Caco-2 (cell line): ENCODE measurements at regions not wholly inside any gene's neighbourhood (a gene's known extent, or its start where the extent isn't known, plus 50 kb on each side); places are given as distances from the start of the nearest gene placed in this dataset.

ENCODE experiments used
- BruUV-seq: library from RNA; stranded (reverse); fragments of 400-500 nt; replicated peaks from 2 replicates; lab custom pipeline; 2021; lab: Mats Ljungman, UMichigan
- CTCF ChIA-PET: fragments of 300-600 bp; sonication (Branson Sonifier 250); formaldehyde crosslinking; loops from one replicate; lab custom pipeline; 2022; ENCODE audit warnings: antibody characterized with exemption; lab: Charles Lee
- POLR2A ChIA-PET: fragments of 300-600 bp; sonication (Branson Sonifier 250); formaldehyde crosslinking; loops from one replicate; lab custom pipeline; 2022; ENCODE audit warnings: antibody characterized with exemption; lab: Charles Lee
- DNase-seq, 2 experiments: peaks; one replicate each; pipeline versions ENCODE4 v3.0.0 to v3.0.0-alpha.2; 2020 to 2022
- H3K27me3 ChIP-seq: replicated peaks from 2 replicates; pipeline ENCODE4 v1.6.0; 2011; ENCODE audit warnings: low read length; ENCODE audit not compliant: control insufficient read depth, insufficient read depth
- H3K36me3 ChIP-seq: 2 replicates; pipeline ENCODE4 v1.5.1; 2011; ENCODE audit warnings: low read length; ENCODE audit not compliant: control insufficient read depth, insufficient read depth
- H3K4me1 ChIP-seq: fragments of 250-450 bp; sonication (Bioruptor Pico); 2 replicates; pipeline ENCODE4 v1.5.1; 2020; ENCODE audit warnings: mild to moderate bottlenecking
- H3K4me3 ChIP-seq: 2 replicates; pipeline ENCODE4 v1.5.1; 2011; ENCODE audit warnings: low read depth, mild to moderate bottlenecking, control low read depth, low read length
- H3K9me3 ChIP-seq: fragments of 250-450 bp; sonication (Bioruptor Pico); 2 replicates; pipeline ENCODE4 v1.5.1; 2020; ENCODE audit warnings: mild to moderate bottlenecking, moderate library complexity
- H3K27ac Mint-ChIP-seq: one replicate; pipeline ENCODE4 v1.8.0; 2022; ENCODE audit warnings: mixed read lengths; ENCODE audit not compliant: unreplicated experiment
- H3K27me3 Mint-ChIP-seq: one replicate; pipeline ENCODE4 v1.8.0; 2022; ENCODE audit warnings: mixed read lengths; ENCODE audit not compliant: insufficient read depth, unreplicated experiment
- H3K36me3 Mint-ChIP-seq: one replicate; pipeline ENCODE4 v1.8.0; 2022; ENCODE audit warnings: mild to moderate bottlenecking, mixed read lengths; ENCODE audit not compliant: insufficient read depth, unreplicated experiment
- H3K4me1 Mint-ChIP-seq: one replicate; pipeline ENCODE4 v1.8.0; 2022; ENCODE audit warnings: low read depth, mixed read lengths; ENCODE audit not compliant: unreplicated experiment
- H3K4me3 Mint-ChIP-seq: one replicate; pipeline ENCODE4 v1.8.0; 2022; ENCODE audit warnings: mild to moderate bottlenecking, moderate library complexity, mixed read lengths; ENCODE audit not compliant: unreplicated experiment
- H3K9me3 Mint-ChIP-seq: one replicate; pipeline ENCODE4 v1.8.0; 2022; ENCODE audit warnings: mixed read lengths; ENCODE audit not compliant: unreplicated experiment
- CTCF ChIP-seq, 2 experiments: fragments of 200-600 bp in 1 of 2; IDR thresholded peaks; 1 replicate in 1 of 2; 2 replicates in 1 of 2; pipeline versions ENCODE4 v1.5.1 to v1.8.0; 2011 to 2022; ENCODE audit warnings: antibody characterized with exemption in 1 of 2, control low read depth in 1 of 2, inconsistent platforms in 1 of 2, low read depth in 1 of 2, low read length in 1 of 2, mild to moderate bottlenecking in 1 of 2, moderate library complexity in 1 of 2; ENCODE audit not compliant: insufficient read depth in 1 of 2, severe bottlenecking in 1 of 2, unreplicated experiment in 1 of 2
- intact Hi-C: fragments of 100-400 bp; cut with micrococcal nuclease; formaldehyde crosslinking; loops from one replicate; pipeline ENCODE4 v1.10.0; 2022; ENCODE audit not compliant: unreplicated experiment

GRCh38 chr10:25815236-25815635 lies 118.8 kb upstream of the MYO3A start:
- Histone ChIP-seq H3K4me3 (no peak overlapping the region), H3K9me3 (no peaks in the 10 kb centered on the region), H3K4me1 (no peaks in the 10 kb centered on the region), H3K36me3 (no peaks in the 10 kb centered on the region), H3K27me3 (no peaks in the 10 kb centered on the region)
- Mint-ChIP-seq H3K36me3 (no peaks in the 10 kb centered on the region), H3K27ac (no peak overlapping the region), H3K4me1 (no peaks in the 10 kb centered on the region), H3K4me3 (no peak overlapping the region), H3K27me3 (peaks cover 14% of the 10 kb centered on the region), H3K9me3 (no peaks in the 10 kb centered on the region)
- intact Hi-C loops, result no loop called here
- ChIA-PET CTCF (interaction anchor here (0.6 kb wide), 1 partner anchor 13 kb away, joined by 4 read pairs; no protein-coding TSS in a partner anchor), POLR2A (no interaction called here)
- BruUV-seq, result no TSS peak
- no peak for TF ChIP-seq CTCF (IDR thresholded peaks at IDR 0.05; ENCODE audit: insufficient read depth in 1 of 2, low read depth in 1 of 2, low read length in 1 of 2, severe bottlenecking in 1 of 2, unreplicated experiment in 1 of 2)
- DNase-seq, result no peak

GRCh38 chr10:25815999-25816768 lies 117.8 kb upstream of the MYO3A start:
- H3K27ac Mint-ChIP-seq, result no peak overlapping the region
- DNase-seq, result no peak
- no peaks in the 10 kb centered on the region for H3K36me3 ChIP-seq
- H3K27me3 ChIP-seq, result no peaks in the 10 kb centered on the region
- no peak for TF ChIP-seq CTCF (IDR thresholded peaks at IDR 0.05; ENCODE audit: insufficient read depth in 1 of 2, low read depth in 1 of 2, low read length in 1 of 2, severe bottlenecking in 1 of 2, unreplicated experiment in 1 of 2)
- CTCF ChIA-PET, result no interaction called here
- H3K4me1 ChIP-seq, result no peaks in the 10 kb centered on the region
- no peaks in the 10 kb centered on the region for H3K4me1 Mint-ChIP-seq
- no peaks in the 10 kb centered on the region for H3K9me3 ChIP-seq
- H3K4me3 ChIP-seq, result no peak overlapping the region
- no TSS peak for BruUV-seq
- peaks cover 21% of the 10 kb centered on the region for H3K27me3 Mint-ChIP-seq
- POLR2A ChIA-PET, result no interaction called here
- H3K36me3 Mint-ChIP-seq, result no peaks in the 10 kb centered on the region
- H3K9me3 Mint-ChIP-seq, result no peaks in the 10 kb centered on the region
- intact Hi-C loops, result no loop called here
- H3K4me3 Mint-ChIP-seq, result no peak overlapping the region

GRCh38 chr10:25817200-25817599 lies 116.8 kb upstream of the MYO3A start:
- Histone ChIP-seq H3K27me3 (no peaks in the 10 kb centered on the region), H3K9me3 (no peaks in the 10 kb centered on the region), H3K36me3 (no peaks in the 10 kb centered on the region), H3K4me1 (no peaks in the 10 kb centered on the region), H3K4me3 (no peak overlapping the region)
- no peak overlapping the region for H3K27ac Mint-ChIP-seq
- no peaks in the 10 kb centered on the region for H3K9me3 Mint-ChIP-seq
- no peak for DNase-seq
- TF ChIP-seq CTCF (IDR thresholded peaks at IDR 0.05; ENCODE audit: insufficient read depth in 1 of 2, low read depth in 1 of 2, low read length in 1 of 2, severe bottlenecking in 1 of 2, unreplicated experiment in 1 of 2), result no peak
- intact Hi-C loops, result no loop called here
- CTCF ChIA-PET, result no interaction called here
- no TSS peak for BruUV-seq
- no peak overlapping the region for H3K4me3 Mint-ChIP-seq
- no peaks in the 10 kb centered on the region for H3K4me1 Mint-ChIP-seq
- POLR2A ChIA-PET, result no interaction called here
- no peaks in the 10 kb centered on the region for H3K36me3 Mint-ChIP-seq
- peaks cover 20% of the 10 kb centered on the region for H3K27me3 Mint-ChIP-seq
